H7 (cell line): ENCODE measurements at regions not wholly inside any gene's neighbourhood (a gene's known extent, or its start where the extent isn't known, plus 50 kb on each side); places are given as distances from the start of the nearest gene placed in this dataset.

Experiments
- DNase-seq: peaks from one replicate; pipeline ENCODE4 v3.0.0; 2012
- H3K27me3 ChIP-seq: 2 replicates; pipeline ENCODE4 v1.6.0; 2011; ENCODE audit warnings: mild to moderate bottlenecking, low read length; ENCODE audit not compliant: control insufficient read depth, insufficient read depth
- H3K36me3 ChIP-seq: replicated peaks from 2 replicates; pipeline ENCODE4 v1.5.1; 2011; ENCODE audit warnings: low read length; ENCODE audit not compliant: control insufficient read depth, insufficient read depth
- H3K4me3 ChIP-seq: 2 replicates; pipeline ENCODE4 v1.5.1; 2011; ENCODE audit warnings: low read depth, mild to moderate bottlenecking, control low read depth, low read length, moderate library complexity; ENCODE audit not compliant: insufficient read depth

GRCh38 chr5:77849308-77849900 is 73.3 kb upstream of the TBCA start:
- peak; percentile 52 for DNase-seq
- Histone ChIP-seq H3K36me3 (no peaks in the 10 kb centered on the region), H3K4me3 (no peak overlapping the region), H3K27me3 (peaks cover 94% of the 10 kb centered on the region)

- DNase-seq: peak; percentile 82
- H3K36me3 ChIP-seq: no peaks in the 10 kb centered on the region
- no peak overlapping the region for H3K4me3 ChIP-seq
- peaks cover 94% of the 10 kb centered on the region for H3K27me3 ChIP-seq
Measured at GRCh38 chr5:77847814-77848290, 71.7 kb upstream of the TBCA start.

- Histone ChIP-seq H3K36me3 (no peaks in the 10 kb centered on the region), H3K4me3 (no peak overlapping the region), H3K27me3 (peaks cover 94% of the 10 kb centered on the region)
- DNase-seq: no peak
Measured at GRCh38 chr5:77847129-77847460, 71.0 kb upstream of the TBCA start.

GRCh38 chr5:77846422-77847128 is 70.4 kb upstream of the TBCA start:
- Histone ChIP-seq H3K36me3 (no peaks in the 10 kb centered on the region), H3K4me3 (no peak overlapping the region), H3K27me3 (peaks cover 94% of the 10 kb centered on the region)
- DNase-seq: peak; percentile 70

GRCh38 chr5:77845324-77845646 is 69.1 kb upstream of the TBCA start:
- no peak for DNase-seq
- Histone ChIP-seq H3K27me3 (peaks cover 91% of the 10 kb centered on the region), H3K36me3 (no peaks in the 10 kb centered on the region), H3K4me3 (no peak overlapping the region)

- peak; percentile 72 for DNase-seq
- H3K27me3 ChIP-seq: peaks cover 86% of the 10 kb centered on the region
- H3K4me3 ChIP-seq: peak overlapping the region; percentile 22
- H3K36me3 ChIP-seq: no peaks in the 10 kb centered on the region
Measured at GRCh38 chr5:77844623-77845323, 68.6 kb upstream of the TBCA start.

GRCh38 chr5:77844373-77844622 is 68.2 kb upstream of the TBCA start:
- DNase-seq: no peak
- Histone ChIP-seq H3K4me3 (peak overlapping the region; percentile 22), H3K27me3 (peaks cover 83% of the 10 kb centered on the region), H3K36me3 (no peaks in the 10 kb centered on the region)

- DNase-seq: peak; percentile 89
- Histone ChIP-seq H3K4me3 (no peak overlapping the region; the same call in 1 of the 2 replicates), H3K36me3 (no peaks in the 10 kb centered on the region), H3K27me3 (peaks cover 78% of the 10 kb centered on the region)
Measured at GRCh38 chr5:77843570-77844372, 67.6 kb upstream of the TBCA start.

GRCh38 chr5:77842243-77842642 is 66.1 kb upstream of the TBCA start:
- H3K36me3 ChIP-seq: no peaks in the 10 kb centered on the region

GRCh38 chr5:77841616-77842015 is 65.5 kb upstream of the TBCA start:
- H3K4me3 ChIP-seq: no peak overlapping the region
- no peak for DNase-seq
- H3K27me3 ChIP-seq: peaks cover 60% of the 10 kb centered on the region
- no peaks in the 10 kb centered on the region for H3K36me3 ChIP-seq

More at GRCh38 chr5:77842243-77842642, 66.1 kb upstream of the TBCA start:
- DNase-seq: no peak
- H3K4me3 ChIP-seq: no peak overlapping the region
- peaks cover 66% of the 10 kb centered on the region for H3K27me3 ChIP-seq

GRCh38 chr5:77840930-77841329 is 64.8 kb upstream of the TBCA start:
- no peaks in the 10 kb centered on the region for H3K36me3 ChIP-seq
- H3K27me3 ChIP-seq: peaks cover 53% of the 10 kb centered on the region
- H3K4me3 ChIP-seq: no peak overlapping the region
- DNase-seq: no peak

GRCh38 chr5:77839691-77840090 is 63.6 kb upstream of the TBCA start:
- Histone ChIP-seq H3K4me3 (no peak overlapping the region), H3K36me3 (no peaks in the 10 kb centered on the region), H3K27me3 (peaks cover 41% of the 10 kb centered on the region)
- no peak for DNase-seq

GRCh38 chr5:77832938-77833337 is 56.8 kb upstream of the TBCA start:
- H3K4me3 ChIP-seq: no peak overlapping the region
- no peaks in the 10 kb centered on the region for H3K36me3 ChIP-seq
- H3K27me3 ChIP-seq: peaks cover 1% of the 10 kb centered on the region; the same call in 1 of the 2 replicates
- no peak for DNase-seq

- Histone ChIP-seq H3K4me3 (no peak overlapping the region), H3K27me3 (peaks cover 1% of the 10 kb centered on the region; the same call in 1 of the 2 replicates), H3K36me3 (no peaks in the 10 kb centered on the region)
- no peak for DNase-seq
Measured at GRCh38 chr5:77832166-77832770, 56.1 kb upstream of the TBCA start.
